Caco-2 (cell line): ENCODE measurements at regions not wholly inside any gene's neighbourhood (a gene's known extent, or its start where the extent isn't known, plus 50 kb on each side); places are given as distances from the start of the nearest gene placed in this dataset.
"Not testable (repeated sequence)": the region's sequence is repeated elsewhere in the genome, so short reads cannot be mapped to it uniquely, and the experiment has no call there.

Experiments
- BruUV-seq: library from RNA; stranded (reverse); fragments of 400-500 nt; replicated peaks from 2 replicates; lab custom pipeline; 2021; lab: Mats Ljungman, UMichigan
- CTCF ChIA-PET: fragments of 300-600 bp; sonication (Branson Sonifier 250); formaldehyde crosslinking; loops from one replicate; lab custom pipeline; 2022; ENCODE audit warnings: antibody characterized with exemption; lab: Charles Lee
- POLR2A ChIA-PET: fragments of 300-600 bp; sonication (Branson Sonifier 250); formaldehyde crosslinking; loops from one replicate; lab custom pipeline; 2022; ENCODE audit warnings: antibody characterized with exemption; lab: Charles Lee
- DNase-seq, 2 experiments: peaks; one replicate each; pipeline versions ENCODE4 v3.0.0 to v3.0.0-alpha.2; 2020 to 2022
- H3K27me3 ChIP-seq: replicated peaks from 2 replicates; pipeline ENCODE4 v1.6.0; 2011; ENCODE audit warnings: low read length; ENCODE audit not compliant: control insufficient read depth, insufficient read depth
- H3K36me3 ChIP-seq: 2 replicates; pipeline ENCODE4 v1.5.1; 2011; ENCODE audit warnings: low read length; ENCODE audit not compliant: control insufficient read depth, insufficient read depth
- H3K4me1 ChIP-seq: fragments of 250-450 bp; sonication (Bioruptor Pico); 2 replicates; pipeline ENCODE4 v1.5.1; 2020; ENCODE audit warnings: mild to moderate bottlenecking
- H3K4me3 ChIP-seq: 2 replicates; pipeline ENCODE4 v1.5.1; 2011; ENCODE audit warnings: low read depth, mild to moderate bottlenecking, control low read depth, low read length
- H3K9me3 ChIP-seq: fragments of 250-450 bp; sonication (Bioruptor Pico); 2 replicates; pipeline ENCODE4 v1.5.1; 2020; ENCODE audit warnings: mild to moderate bottlenecking, moderate library complexity
- H3K27ac Mint-ChIP-seq: one replicate; pipeline ENCODE4 v1.8.0; 2022; ENCODE audit warnings: mixed read lengths; ENCODE audit not compliant: unreplicated experiment
- H3K27me3 Mint-ChIP-seq: one replicate; pipeline ENCODE4 v1.8.0; 2022; ENCODE audit warnings: mixed read lengths; ENCODE audit not compliant: insufficient read depth, unreplicated experiment
- H3K36me3 Mint-ChIP-seq: one replicate; pipeline ENCODE4 v1.8.0; 2022; ENCODE audit warnings: mild to moderate bottlenecking, mixed read lengths; ENCODE audit not compliant: insufficient read depth, unreplicated experiment
- H3K4me1 Mint-ChIP-seq: one replicate; pipeline ENCODE4 v1.8.0; 2022; ENCODE audit warnings: low read depth, mixed read lengths; ENCODE audit not compliant: unreplicated experiment
- H3K4me3 Mint-ChIP-seq: one replicate; pipeline ENCODE4 v1.8.0; 2022; ENCODE audit warnings: mild to moderate bottlenecking, moderate library complexity, mixed read lengths; ENCODE audit not compliant: unreplicated experiment
- H3K9me3 Mint-ChIP-seq: one replicate; pipeline ENCODE4 v1.8.0; 2022; ENCODE audit warnings: mixed read lengths; ENCODE audit not compliant: unreplicated experiment
- intact Hi-C: fragments of 100-400 bp; cut with micrococcal nuclease; formaldehyde crosslinking; loops from one replicate; pipeline ENCODE4 v1.10.0; 2022; ENCODE audit not compliant: unreplicated experiment
- TF ChIP-seq, protein P1 (sequence below), 2 experiments: fragments of 200-600 bp in 1 of 2; IDR thresholded peaks; 1 replicate in 1 of 2; 2 replicates in 1 of 2; pipeline versions ENCODE4 v1.5.1 to v1.8.0; 2011 to 2022; ENCODE audit warnings: antibody characterized with exemption in 1 of 2, control low read depth in 1 of 2, inconsistent platforms in 1 of 2, low read depth in 1 of 2, low read length in 1 of 2, mild to moderate bottlenecking in 1 of 2, moderate library complexity in 1 of 2; ENCODE audit not compliant: insufficient read depth in 1 of 2, severe bottlenecking in 1 of 2, unreplicated experiment in 1 of 2

DNA sequence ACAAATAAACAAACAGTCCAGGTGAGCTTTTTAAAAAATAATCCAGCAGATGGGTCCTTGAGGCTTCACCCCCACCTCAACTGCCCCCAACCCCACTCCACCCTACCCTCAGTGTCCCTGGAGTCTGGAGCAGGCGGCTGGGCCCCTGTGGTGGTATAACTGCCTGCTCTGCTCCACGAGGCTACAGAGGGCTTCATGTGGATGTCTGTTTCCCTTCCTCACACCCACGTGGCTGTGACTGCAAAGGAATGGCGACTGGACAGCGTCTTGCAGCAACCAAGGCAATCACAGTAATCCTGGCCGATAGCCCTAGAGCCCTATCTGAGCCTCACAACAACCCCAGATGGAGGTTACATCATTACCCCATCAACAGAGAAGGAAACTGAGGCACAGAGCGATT, 76.5 kb downstream of the SLC2A10 start:
- ChIA-PET CTCF (no interaction called here), POLR2A (no interaction called here)

DNA sequence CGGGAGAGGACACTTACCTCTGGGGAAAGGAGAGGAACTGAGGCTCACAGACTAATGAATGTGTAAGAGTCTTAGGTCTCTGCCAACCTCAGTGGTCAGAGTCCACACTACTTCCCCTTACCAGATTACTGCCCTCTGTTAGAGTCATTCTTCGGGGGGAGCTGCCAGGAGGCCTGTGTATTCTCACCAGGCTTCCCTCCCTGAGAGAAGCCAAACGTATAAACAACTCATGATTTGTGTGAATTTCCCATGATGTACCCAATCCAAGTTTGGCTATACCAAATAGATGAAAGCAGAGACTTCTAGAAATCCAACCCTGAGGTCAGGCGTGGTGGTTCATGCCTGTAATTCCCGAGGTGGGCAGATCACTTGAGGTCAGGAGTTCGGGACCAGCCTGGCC, 77.1 kb downstream of the SLC2A10 start:
- POLR2A ChIA-PET: no interaction called here
- no peak for DNase-seq
- H3K4me1 ChIP-seq: no peaks in the 10 kb centered on the region
- BruUV-seq: no TSS peak
- Mint-ChIP-seq H3K4me3 (no peak overlapping the region), H3K36me3 (peaks cover 4% of the 10 kb centered on the region), H3K4me1 (no peaks in the 10 kb centered on the region), H3K9me3 (no peaks in the 10 kb centered on the region), H3K27me3 (peaks cover 10% of the 10 kb centered on the region), H3K27ac (no peak overlapping the region)
- peaks cover 14% of the 10 kb centered on the region; the same call in 1 of the 2 replicates for H3K9me3 ChIP-seq
- CTCF ChIA-PET: no interaction called here
- TF ChIP-seq, protein P1, sequence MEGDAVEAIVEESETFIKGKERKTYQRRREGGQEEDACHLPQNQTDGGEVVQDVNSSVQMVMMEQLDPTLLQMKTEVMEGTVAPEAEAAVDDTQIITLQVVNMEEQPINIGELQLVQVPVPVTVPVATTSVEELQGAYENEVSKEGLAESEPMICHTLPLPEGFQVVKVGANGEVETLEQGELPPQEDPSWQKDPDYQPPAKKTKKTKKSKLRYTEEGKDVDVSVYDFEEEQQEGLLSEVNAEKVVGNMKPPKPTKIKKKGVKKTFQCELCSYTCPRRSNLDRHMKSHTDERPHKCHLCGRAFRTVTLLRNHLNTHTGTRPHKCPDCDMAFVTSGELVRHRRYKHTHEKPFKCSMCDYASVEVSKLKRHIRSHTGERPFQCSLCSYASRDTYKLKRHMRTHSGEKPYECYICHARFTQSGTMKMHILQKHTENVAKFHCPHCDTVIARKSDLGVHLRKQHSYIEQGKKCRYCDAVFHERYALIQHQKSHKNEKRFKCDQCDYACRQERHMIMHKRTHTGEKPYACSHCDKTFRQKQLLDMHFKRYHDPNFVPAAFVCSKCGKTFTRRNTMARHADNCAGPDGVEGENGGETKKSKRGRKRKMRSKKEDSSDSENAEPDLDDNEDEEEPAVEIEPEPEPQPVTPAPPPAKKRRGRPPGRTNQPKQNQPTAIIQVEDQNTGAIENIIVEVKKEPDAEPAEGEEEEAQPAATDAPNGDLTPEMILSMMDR (IDR thresholded peaks at IDR 0.05; ENCODE audit: insufficient read depth in 1 of 2, low read depth in 1 of 2, low read length in 1 of 2, severe bottlenecking in 1 of 2, unreplicated experiment in 1 of 2): no peak
- intact Hi-C loops: no loop called here
- no peaks in the 10 kb centered on the region; the same call in 1 of the 2 replicates for H3K27me3 ChIP-seq
- H3K4me3 ChIP-seq: no peak overlapping the region
- no peaks in the 10 kb centered on the region for H3K36me3 ChIP-seq

More for the DNA sequence above, 76.5 kb downstream of the SLC2A10 start:
- intact Hi-C loops: no loop called here
- no peaks in the 10 kb centered on the region for H3K4me1 ChIP-seq
- H3K36me3 ChIP-seq: no peaks in the 10 kb centered on the region
- H3K4me3 ChIP-seq: no peak overlapping the region
- Mint-ChIP-seq H3K4me1 (no peaks in the 10 kb centered on the region), H3K27ac (no peak overlapping the region), H3K9me3 (no peaks in the 10 kb centered on the region), H3K36me3 (peaks cover 4% of the 10 kb centered on the region), H3K27me3 (peaks cover 10% of the 10 kb centered on the region), H3K4me3 (no peak overlapping the region)
- peaks cover 14% of the 10 kb centered on the region; the same call in 1 of the 2 replicates for H3K9me3 ChIP-seq
- TF ChIP-seq, protein P1 (IDR thresholded peaks at IDR 0.05; ENCODE audit: insufficient read depth in 1 of 2, low read depth in 1 of 2, low read length in 1 of 2, severe bottlenecking in 1 of 2, unreplicated experiment in 1 of 2): no peak
- DNase-seq: no peak
- no peaks in the 10 kb centered on the region; the same call in 1 of the 2 replicates for H3K27me3 ChIP-seq
- BruUV-seq: no TSS peak

DNA sequence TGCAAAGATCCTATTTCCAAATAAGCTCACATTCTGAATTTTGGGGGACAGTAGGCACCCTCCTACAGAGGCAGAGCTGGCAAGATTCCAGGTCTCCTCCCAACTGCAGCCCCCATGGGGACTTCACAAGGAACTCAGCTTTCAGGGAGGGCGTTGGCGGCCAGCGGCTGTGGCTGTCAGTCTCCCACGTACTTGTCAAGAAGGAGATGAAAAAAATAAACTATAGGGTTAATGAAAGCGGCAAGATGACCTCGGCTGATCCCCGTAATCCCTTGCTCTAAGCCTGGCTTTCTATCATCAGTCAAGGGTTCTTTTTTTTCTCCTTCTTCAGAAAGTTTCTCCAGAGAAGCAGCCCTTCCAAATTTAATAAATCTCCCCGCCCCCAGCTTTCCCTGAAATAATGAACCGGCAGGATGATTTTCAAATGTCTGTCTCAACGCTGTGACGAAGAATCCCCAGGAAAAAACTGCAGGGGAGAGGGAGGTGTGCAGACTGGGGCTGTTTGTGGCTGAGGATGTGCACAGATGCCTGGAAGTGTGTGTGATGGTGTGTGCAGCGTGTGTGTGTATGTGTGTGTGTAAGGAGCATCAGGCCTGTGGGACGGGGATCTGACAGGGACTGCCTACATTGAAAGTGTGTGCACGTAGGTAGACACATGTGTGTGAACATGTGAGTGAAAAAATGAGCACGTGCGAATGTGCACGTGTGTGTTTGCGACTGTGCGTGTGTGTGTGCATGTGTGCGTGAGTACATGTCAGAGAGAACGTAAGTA, 78.7 kb downstream of the SLC2A10 start:
- intact Hi-C loops: no loop called here
- H3K9me3 ChIP-seq: peaks cover 14% of the 10 kb centered on the region; the same call in 1 of the 2 replicates
- POLR2A ChIA-PET: no interaction called here
- Mint-ChIP-seq H3K36me3 (peaks cover 4% of the 10 kb centered on the region), H3K27ac (no peak overlapping the region), H3K4me1 (no peaks in the 10 kb centered on the region), H3K4me3 (no peak overlapping the region), H3K9me3 (no peaks in the 10 kb centered on the region), H3K27me3 (peaks cover 18% of the 10 kb centered on the region)
- H3K4me3 ChIP-seq: no peak overlapping the region
- TF ChIP-seq, protein P1 (IDR thresholded peaks at IDR 0.05; ENCODE audit: insufficient read depth in 1 of 2, low read depth in 1 of 2, low read length in 1 of 2, severe bottlenecking in 1 of 2, unreplicated experiment in 1 of 2): no peak
- no peaks in the 10 kb centered on the region; the same call in 1 of the 2 replicates for H3K27me3 ChIP-seq
- no peaks in the 10 kb centered on the region for H3K4me1 ChIP-seq
- H3K36me3 ChIP-seq: no peaks in the 10 kb centered on the region
- no TSS peak for BruUV-seq
- DNase-seq: no peak
- CTCF ChIA-PET: no interaction called here

DNA sequence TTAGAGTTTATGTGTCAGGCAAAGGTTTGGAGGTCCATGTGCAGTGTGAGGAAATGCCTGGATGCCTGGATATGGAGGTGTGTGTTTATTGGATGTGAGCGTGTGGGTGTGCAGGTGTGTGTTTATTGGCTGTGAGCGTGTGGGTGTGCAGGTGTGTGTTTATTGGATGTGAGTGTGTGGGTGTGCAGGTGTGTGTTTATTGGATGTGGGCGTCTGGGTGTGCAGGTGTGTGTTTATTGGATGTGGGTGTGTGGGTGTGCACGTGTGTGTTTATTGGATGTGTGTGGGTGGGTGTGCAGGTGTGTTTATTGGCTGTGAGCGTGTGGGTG, 79.3 kb downstream of the SLC2A10 start:
- H3K27me3 Mint-ChIP-seq: peaks cover 23% of the 10 kb centered on the region
- H3K36me3 Mint-ChIP-seq, H3K4me3 ChIP-seq, DNase-seq, CTCF ChIA-PET, H3K4me1 Mint-ChIP-seq, H3K36me3 ChIP-seq, H3K27ac Mint-ChIP-seq, intact Hi-C loops, H3K9me3 Mint-ChIP-seq, H3K4me3 Mint-ChIP-seq, H3K27me3 ChIP-seq, POLR2A ChIA-PET, H3K4me1 ChIP-seq, BruUV-seq: not testable (repeated sequence)
- peaks cover 14% of the 10 kb centered on the region; the same call in 1 of the 2 replicates for H3K9me3 ChIP-seq
